ENCODE measurements at regions not wholly inside any gene's neighbourhood (a gene's known extent, or its start where the extent isn't known, plus 50 kb on each side); places are given as distances from the start of the nearest gene placed in this dataset.
"Not testable (repeated sequence)": the region's sequence is repeated elsewhere in the genome, so short reads cannot be mapped to it uniquely, and the experiment has no call there.

GRCh38 chr16:86347916-86348555 is 162.3 kb upstream of the FOXF1 start:
- no peak for TF ChIP-seq CTCF (conservative IDR thresholded peaks at IDR 0.05; ENCODE audit: low read depth)
- no peak for DNase-seq (ENCODE audit: low spot score)
- POLR2A ChIA-PET (ENCODE audit: low non-redundant PET) = no interaction called here
- no peak overlapping the region for H3K27ac ChIP-seq
- CTCF ChIA-PET = no interaction called here

- TF ChIP-seq CTCF (conservative IDR thresholded peaks at IDR 0.05; ENCODE audit: low read depth) = no peak
- no peak for DNase-seq (ENCODE audit: low spot score)
- no peak overlapping the region for H3K27ac ChIP-seq
- ChIA-PET POLR2A (ENCODE audit: low non-redundant PET) (no interaction called here), CTCF (no interaction called here)
These were observed 160.9 kb upstream of the FOXF1 start for GRCh38 chr16:86349338-86349900.

GRCh38 chr16:86350289-86350688 is 160.0 kb upstream of the FOXF1 start:
- no peak overlapping the region for H3K27ac ChIP-seq
- DNase-seq (ENCODE audit: low spot score) = no peak
- no peak for TF ChIP-seq CTCF (conservative IDR thresholded peaks at IDR 0.05; ENCODE audit: low read depth)
- POLR2A ChIA-PET (ENCODE audit: low non-redundant PET) = no interaction called here
- CTCF ChIA-PET = no interaction called here

- ChIA-PET POLR2A (ENCODE audit: low non-redundant PET) (interaction anchor here (0.7 kb wide), 1 partner anchor 116 kb away, joined by 3 read pairs; no protein-coding TSS in a partner anchor), CTCF (no interaction called here)
- TF ChIP-seq CTCF (conservative IDR thresholded peaks at IDR 0.05; ENCODE audit: low read depth) = no peak
- no peak for DNase-seq (ENCODE audit: low spot score)
- no peak overlapping the region for H3K27ac ChIP-seq
These were observed 159.1 kb upstream of the FOXF1 start for GRCh38 chr16:86351041-86351784.

- CTCF ChIA-PET = interaction anchor here (0.6 kb wide), 1 partner anchor 1359 kb away, joined by 5 read pairs; no protein-coding TSS in a partner anchor
- H3K27ac ChIP-seq; DNase-seq (ENCODE audit: low spot score); POLR2A ChIA-PET (ENCODE audit: low non-redundant PET): not testable (repeated sequence)
These were observed 158.6 kb upstream of the FOXF1 start for GRCh38 chr16:86351785-86352139.

GRCh38 chr16:86353148-86353547 is 157.2 kb upstream of the FOXF1 start:
- TF ChIP-seq CTCF (conservative IDR thresholded peaks at IDR 0.05; ENCODE audit: low read depth) = no peak
- DNase-seq (ENCODE audit: low spot score) = peak; percentile 23
- POLR2A ChIA-PET (ENCODE audit: low non-redundant PET) = no interaction called here
- no peak overlapping the region for H3K27ac ChIP-seq
- CTCF ChIA-PET = no interaction called here

GRCh38 chr16:86353948-86354347 is 156.4 kb upstream of the FOXF1 start:
- no peak for TF ChIP-seq CTCF (conservative IDR thresholded peaks at IDR 0.05; ENCODE audit: low read depth)

More at GRCh38 chr16:86353948-86354347, 156.4 kb upstream of the FOXF1 start:
- ChIA-PET CTCF (interaction anchor here (0.7 to 1.1 kb wide), 2 partner anchors 164 to 279 kb away, joined by 3 read pairs; no protein-coding TSS in a partner anchor), POLR2A (ENCODE audit: low non-redundant PET) (no interaction called here)
- DNase-seq (ENCODE audit: low spot score) = no peak
- no peak overlapping the region for H3K27ac ChIP-seq
